DMS 273 (cell line): ENCODE measurements at regions not wholly inside any gene's neighbourhood (a gene's known extent, or its start where the extent isn't known, plus 50 kb on each side); places are given as distances from the start of the nearest gene placed in this dataset.
A peak's percentile ranks its signal among the peaks of the same experiment; 100 is the strongest.
"Not testable (repeated sequence)": the region's sequence is repeated elsewhere in the genome, so short reads cannot be mapped to it uniquely, and the experiment has no call there.

Experiments used
- DNase-seq: peaks from one replicate; lab custom pipeline; 2025; ENCODE audit not compliant: unreplicated experiment; lab: John Stamatoyannopoulos, UW

- DNase-seq = no peak
Measured at GRCh38 chr9:75728391-75728790, 162.1 kb upstream of the PCSK5 start.

GRCh38 chr9:75734802-75735201 is 155.7 kb upstream of the PCSK5 start:
- no peak for DNase-seq

DNA sequence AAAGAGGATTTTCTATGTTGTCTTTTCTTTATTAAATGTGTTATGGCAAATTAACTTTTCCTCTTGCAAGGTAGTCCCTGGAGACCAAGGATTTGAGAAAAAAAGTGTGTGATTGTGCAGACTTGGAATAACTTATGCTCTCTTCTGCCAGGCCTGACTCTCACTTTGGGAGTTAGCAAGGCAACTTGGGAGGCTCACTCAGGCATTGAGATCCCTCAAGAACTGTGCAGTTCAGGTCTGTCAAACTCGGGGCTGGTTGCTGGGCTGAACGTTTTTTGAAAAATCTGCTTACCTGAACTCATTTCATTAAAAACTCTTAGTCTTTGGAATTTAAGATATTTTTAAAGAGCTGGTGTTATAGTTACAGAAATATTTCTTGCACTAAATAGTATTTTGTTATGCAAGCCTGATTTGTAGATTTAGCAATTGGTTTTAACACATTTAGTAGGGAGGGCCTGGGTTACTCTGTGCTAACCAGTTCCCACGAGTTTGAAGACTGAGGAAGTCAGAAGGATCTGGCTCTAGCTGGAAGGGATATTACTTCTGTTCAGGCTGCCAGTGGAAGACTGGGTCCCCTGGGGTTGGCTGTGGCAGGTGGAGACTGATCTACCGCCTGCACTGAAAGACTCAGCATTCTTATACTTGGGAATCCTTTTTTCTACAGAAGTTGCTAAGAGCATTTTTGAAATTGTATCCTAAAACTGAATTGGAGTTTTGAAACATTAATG is 150.4 kb upstream of the PCSK5 start:
- no peak for DNase-seq

DNA sequence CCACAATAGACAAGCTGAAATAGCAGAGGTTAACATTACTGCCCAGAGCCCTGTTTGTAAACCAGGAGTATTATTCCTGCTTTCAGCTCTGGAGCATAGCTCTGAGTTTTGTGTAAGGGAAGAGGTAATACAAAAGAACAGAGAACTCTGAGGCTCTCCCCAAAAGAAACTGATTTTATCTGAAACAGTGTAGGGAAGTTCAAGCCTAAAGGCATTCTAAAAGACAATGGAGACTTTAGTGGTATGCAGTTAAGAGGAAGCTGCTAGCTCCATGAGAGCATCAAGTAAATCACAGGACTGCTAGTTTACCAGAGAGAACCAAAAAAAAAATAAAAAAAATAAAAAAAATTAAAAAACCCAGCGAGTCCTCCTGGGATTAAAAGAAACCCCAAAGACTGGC is 146.6 kb upstream of the PCSK5 start:
- DNase-seq = no peak

DNA sequence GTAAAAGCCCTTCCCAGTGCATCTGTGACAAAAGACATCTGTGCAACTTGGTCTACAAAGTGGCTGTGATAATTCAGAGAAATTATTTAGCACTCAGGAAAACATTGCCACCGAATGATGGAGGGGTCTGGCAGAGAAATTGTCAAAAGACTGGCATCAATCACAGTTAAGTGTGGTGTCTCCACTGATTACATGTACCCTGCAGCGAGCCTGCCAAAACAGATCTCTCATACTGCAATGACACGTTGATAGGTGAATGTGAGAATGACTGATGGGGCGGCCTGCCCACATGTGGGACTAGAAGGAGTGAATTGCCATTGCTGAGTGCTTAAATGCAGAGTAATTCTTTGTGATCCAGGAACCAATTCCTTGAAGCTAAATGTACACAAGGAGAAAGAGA is 136.4 kb upstream of the PCSK5 start:
- no peak for DNase-seq

DNA sequence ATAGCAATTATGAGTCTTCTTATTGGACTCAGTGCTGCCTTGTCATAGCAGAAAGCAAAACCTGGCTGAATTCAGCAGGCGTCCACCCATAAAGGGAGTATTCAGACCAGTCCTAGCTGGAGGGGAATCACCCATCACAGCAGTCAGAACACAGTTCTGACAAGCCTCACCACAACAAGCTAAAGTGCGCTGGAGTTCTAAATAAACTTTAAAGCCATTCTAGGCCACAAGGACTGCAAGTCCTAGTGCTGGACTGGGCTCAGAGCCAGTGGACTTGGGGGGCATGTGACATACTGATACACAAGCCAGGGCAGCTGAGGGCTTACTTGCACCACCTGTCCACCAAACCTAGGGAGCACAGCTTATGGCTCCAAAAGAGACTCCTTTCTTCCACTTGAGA is 115.3 kb upstream of the PCSK5 start:
- DNase-seq = no peak

GRCh38 chr9:75775966-75776691 is 114.3 kb upstream of the PCSK5 start:
- no peak for DNase-seq

DNA sequence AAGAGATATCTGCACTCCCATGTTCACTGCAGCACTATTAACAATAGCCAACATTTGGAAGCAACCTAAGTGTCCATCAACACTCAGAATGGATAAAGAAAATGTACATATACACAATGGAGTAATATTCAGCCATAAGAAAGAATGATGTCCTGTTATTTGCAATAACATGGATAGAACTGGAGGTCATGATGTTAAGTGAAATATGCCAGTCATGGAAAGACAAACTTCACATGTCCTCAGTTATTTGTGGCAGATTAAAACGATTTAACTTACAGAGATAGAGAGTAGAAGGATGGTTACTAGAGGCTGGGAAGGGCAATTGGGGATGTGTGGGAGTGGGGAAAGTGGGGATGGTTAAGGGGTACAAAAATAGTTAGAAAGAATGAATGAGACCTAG is 110.3 kb upstream of the PCSK5 start:
- no peak for DNase-seq

DNA sequence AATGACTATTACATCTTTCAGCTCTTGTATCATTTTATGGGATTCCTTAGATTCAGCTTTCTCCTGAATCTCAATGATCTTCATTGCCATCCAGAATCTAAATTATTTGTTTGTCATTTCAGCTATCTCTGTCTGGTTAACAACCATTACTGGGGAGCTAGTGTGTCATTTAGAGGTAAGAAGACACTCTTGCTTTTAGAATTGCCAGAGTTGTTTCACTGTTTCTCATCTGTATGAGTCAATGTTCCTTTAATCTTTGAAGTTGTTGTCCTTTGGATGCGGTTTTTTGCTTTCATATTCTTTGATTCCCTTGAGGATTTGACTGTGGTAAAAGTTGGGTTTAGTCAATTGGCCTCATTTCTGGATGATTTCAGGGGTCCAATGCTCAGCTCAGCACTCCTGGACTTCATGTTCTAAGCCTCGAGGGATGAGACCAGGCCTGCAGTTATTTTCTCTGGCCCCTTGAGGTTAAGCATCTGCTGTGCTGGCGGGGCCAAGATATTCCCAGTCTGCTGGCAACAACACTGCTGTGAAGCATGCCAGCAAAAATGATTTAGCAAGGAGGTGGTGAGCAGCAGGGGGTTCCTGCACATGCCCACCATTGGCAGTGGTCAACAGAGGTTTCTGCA is 102.4 kb upstream of the PCSK5 start:
- DNase-seq = no peak

DNA sequence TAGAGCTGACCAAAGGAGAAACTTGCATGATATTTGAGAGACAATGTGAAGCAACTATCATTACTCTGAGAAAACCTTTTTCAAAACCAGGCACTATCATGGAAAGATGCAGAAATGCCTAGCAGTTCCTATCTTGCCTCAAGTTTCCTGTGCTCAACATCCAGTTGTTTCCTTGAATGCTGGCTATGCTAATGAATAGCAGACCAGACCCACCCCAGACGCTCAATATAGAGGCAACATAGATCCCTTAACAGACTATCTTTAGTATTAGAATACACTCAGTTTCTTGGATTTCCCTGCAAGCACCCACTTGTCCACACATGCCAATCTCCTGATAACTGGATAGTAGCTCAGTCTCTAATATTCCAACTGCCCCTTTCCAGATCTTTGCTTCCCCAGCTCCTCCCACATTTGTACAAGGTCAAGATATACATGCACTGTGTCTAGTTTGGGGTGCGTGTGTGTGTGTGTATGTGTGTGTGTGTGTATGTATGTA is 93.3 kb upstream of the PCSK5 start:
- DNase-seq = no peak

GRCh38 chr9:75798505-75798904 is 92.0 kb upstream of the PCSK5 start:
- no peak for DNase-seq

- no peak for DNase-seq
Measured at GRCh38 chr9:75803130-75803529, 87.3 kb upstream of the PCSK5 start.

GRCh38 chr9:75810063-75810462 is 80.4 kb upstream of the PCSK5 start:
- DNase-seq = no peak

- no peak for DNase-seq
Measured at GRCh38 chr9:75811692-75812091, 78.8 kb upstream of the PCSK5 start.

GRCh38 chr9:75812141-75812540 is 78.3 kb upstream of the PCSK5 start:
- DNase-seq = no peak

DNA sequence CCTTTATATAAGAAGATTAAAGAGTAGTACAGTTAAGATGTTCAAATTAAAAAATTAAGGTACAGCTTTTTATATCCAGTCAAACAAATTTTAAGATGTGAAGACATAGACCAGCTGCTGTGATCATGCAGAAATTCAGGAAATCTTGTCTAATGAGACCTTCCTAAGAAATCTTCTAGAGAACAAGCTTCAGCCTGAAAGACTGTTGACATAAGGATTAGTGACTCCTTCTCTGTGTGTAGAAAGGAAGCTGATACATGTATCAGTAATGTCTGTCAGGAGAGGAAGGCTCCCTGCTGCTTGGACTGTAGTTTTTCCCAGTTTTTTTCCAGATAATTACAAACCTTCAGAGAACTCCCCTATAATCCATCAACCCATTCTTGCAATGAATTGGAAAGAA is 75.8 kb upstream of the PCSK5 start:
- DNase-seq = no peak

DNA sequence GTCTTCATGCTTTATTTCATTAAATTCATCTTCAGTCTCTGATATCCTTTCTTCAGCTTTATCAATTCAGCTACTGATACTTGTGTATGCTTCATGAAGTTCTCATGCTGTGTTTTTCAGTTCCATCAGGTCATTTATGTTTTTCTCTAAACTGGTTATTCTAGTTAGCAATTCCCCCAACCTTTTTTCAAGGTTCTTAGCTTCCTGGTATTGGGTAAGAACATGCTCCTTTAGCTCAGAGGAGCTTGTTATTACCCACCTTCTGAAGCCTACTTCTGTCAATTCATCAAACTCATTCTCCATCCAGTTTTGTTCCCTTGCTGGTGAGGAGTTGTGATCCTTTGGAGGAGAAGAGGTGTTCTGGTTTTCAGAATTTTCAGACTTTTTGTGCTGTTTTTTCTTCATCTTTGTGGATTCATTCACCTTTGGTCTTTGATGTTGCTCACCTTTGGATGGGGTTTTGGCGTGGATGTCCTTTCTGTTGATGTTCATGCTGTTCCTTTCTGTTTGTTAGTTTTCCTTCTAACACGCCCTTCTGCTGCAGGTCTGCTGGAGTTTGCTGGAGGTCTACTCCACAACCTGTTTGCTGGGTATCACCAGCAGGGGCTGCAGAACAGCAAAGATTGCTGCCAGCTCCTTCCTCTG is 69.9 kb upstream of the PCSK5 start:
- DNase-seq = not testable (repeated sequence)

GRCh38 chr9:75823151-75823550 is 67.3 kb upstream of the PCSK5 start:
- no peak for DNase-seq

GRCh38 chr9:75824816-75825568 is 65.5 kb upstream of the PCSK5 start:
- DNase-seq = no peak

DNA sequence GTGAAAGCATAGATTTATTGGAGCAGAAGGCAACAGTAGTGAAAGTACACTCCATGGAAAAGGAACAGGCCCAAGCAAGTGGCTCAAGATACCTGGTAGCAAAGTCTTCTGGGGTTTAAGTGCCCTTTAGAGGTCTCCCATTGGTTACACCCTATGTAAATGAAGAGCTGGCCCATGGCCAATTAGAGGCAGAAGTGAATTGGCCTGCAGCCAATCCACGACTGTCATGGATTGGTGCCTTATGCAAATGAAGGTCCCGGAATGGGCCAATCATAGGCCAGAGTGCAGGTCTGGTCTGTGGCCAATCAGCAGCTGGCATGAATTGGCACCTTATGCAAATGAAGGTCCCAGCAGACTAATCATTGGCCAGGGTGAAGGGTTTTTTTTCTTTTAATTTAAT is 64.2 kb upstream of the PCSK5 start:
- peak; percentile 1 for DNase-seq

GRCh38 chr9:75830303-75830702 is 60.2 kb upstream of the PCSK5 start:
- DNase-seq = no peak
